ENCODE measurements at regions not wholly inside any gene's neighbourhood (a gene's known extent, or its start where the extent isn't known, plus 50 kb on each side); places are given as distances from the start of the nearest gene placed in this dataset.

DNA sequence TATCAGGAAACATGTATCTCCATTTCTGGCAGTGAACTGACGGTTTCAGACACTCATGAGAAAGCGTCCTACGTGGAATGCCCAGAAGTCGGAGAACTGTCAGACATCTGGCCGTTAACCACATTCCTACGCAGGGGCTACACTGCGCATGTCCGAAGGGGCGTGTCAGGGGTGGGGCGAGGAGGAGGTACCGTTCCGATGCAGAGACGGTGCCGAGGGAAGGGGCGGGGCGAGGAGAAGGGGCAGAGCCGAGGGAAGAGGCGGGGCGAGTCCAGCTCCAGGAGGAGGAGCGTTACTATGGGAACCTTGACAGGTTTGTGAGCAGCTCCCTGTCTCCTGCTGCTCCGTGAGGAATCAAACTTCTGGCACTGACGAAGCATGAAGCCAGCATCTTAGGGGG is 366.9 kb upstream of the NUPR2 start:
- H4K20me1 ChIP-seq (replicated peaks; ENCODE audit: insufficient read depth) = no peaks in the 10 kb centered on the region
- H3K9me2 ChIP-seq (ENCODE audit: insufficient read depth) = no peaks in the 10 kb centered on the region
- TF ChIP-seq, protein P1, sequence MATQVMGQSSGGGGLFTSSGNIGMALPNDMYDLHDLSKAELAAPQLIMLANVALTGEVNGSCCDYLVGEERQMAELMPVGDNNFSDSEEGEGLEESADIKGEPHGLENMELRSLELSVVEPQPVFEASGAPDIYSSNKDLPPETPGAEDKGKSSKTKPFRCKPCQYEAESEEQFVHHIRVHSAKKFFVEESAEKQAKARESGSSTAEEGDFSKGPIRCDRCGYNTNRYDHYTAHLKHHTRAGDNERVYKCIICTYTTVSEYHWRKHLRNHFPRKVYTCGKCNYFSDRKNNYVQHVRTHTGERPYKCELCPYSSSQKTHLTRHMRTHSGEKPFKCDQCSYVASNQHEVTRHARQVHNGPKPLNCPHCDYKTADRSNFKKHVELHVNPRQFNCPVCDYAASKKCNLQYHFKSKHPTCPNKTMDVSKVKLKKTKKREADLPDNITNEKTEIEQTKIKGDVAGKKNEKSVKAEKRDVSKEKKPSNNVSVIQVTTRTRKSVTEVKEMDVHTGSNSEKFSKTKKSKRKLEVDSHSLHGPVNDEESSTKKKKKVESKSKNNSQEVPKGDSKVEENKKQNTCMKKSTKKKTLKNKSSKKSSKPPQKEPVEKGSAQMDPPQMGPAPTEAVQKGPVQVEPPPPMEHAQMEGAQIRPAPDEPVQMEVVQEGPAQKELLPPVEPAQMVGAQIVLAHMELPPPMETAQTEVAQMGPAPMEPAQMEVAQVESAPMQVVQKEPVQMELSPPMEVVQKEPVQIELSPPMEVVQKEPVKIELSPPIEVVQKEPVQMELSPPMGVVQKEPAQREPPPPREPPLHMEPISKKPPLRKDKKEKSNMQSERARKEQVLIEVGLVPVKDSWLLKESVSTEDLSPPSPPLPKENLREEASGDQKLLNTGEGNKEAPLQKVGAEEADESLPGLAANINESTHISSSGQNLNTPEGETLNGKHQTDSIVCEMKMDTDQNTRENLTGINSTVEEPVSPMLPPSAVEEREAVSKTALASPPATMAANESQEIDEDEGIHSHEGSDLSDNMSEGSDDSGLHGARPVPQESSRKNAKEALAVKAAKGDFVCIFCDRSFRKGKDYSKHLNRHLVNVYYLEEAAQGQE (IDR thresholded peaks at IDR 0.05; ENCODE audit: unreplicated experiment) = no peak
- no peak for TF ChIP-seq EZH2phosphoT487 (IDR thresholded peaks at IDR 0.05; ENCODE audit: unreplicated experiment)
- no peak for ATAC-seq
- H3K4me1 Mint-ChIP-seq = no peaks in the 10 kb centered on the region
- H3K36me3 Mint-ChIP-seq (ENCODE audit: low read depth) = peaks cover 36% of the 10 kb centered on the region
- no peaks in the 10 kb centered on the region for H3K27me3 ChIP-seq (ENCODE audit: insufficient read depth)
- no peak overlapping the region for H3K4me2 ChIP-seq
- H3K79me2 ChIP-seq (replicated peaks; ENCODE audit: insufficient read depth) = no peaks in the 10 kb centered on the region
- H3K27me3 Mint-ChIP-seq (ENCODE audit: insufficient read depth, low read depth, poor library complexity) = peaks cover 5% of the 10 kb centered on the region
- H3K4me1 ChIP-seq (ENCODE audit: insufficient read depth) = no peaks in the 10 kb centered on the region
- H3K9me3 Mint-ChIP-seq = peaks cover 97% of the 10 kb centered on the region
- no peak overlapping the region for H3K27ac ChIP-seq (ENCODE audit: low read depth)
- no peak overlapping the region for H3K4me3 ChIP-seq
- DNase-seq (ENCODE audit: low spot score) = no peak
- no peak overlapping the region for H3K4me3 Mint-ChIP-seq
- no peaks in the 10 kb centered on the region for H3F3A ChIP-seq (replicated peaks; ENCODE audit: low read depth)
- H3K36me3 ChIP-seq (ENCODE audit: insufficient read depth) = 0 out of 2 replicates have a peak, but pooled peaks cover 6% of the 10 kb centered on the region
- no peak overlapping the region for H2AFZ ChIP-seq
- no peak overlapping the region for H3K27ac Mint-ChIP-seq

DNA sequence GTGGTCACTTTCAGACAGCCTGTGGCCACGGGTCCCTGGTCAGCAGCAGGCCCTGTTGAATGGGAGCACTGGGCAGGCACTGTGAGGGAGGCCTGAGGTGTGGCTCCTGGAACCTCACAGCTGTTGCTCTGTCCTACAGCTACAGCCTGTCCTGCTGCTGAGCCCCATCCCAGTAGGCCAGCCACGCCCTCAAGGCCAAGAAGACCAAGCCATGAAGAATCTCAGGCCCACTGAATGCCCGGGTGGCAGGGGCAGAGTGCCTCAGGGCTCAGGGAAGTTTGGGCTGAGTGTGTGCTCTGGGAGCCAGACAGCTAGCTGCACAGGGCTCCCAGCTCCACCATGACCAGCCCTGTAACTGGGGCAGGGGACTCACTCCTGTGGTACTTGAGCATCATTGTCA is 363.5 kb upstream of the NUPR2 start:
- H3K4me1 ChIP-seq (ENCODE audit: insufficient read depth) = no peaks in the 10 kb centered on the region
- Mint-ChIP-seq H3K27me3 (ENCODE audit: insufficient read depth, low read depth, poor library complexity) (peaks cover 11% of the 10 kb centered on the region), H3K4me1 (no peaks in the 10 kb centered on the region), H3K27ac (no peak overlapping the region), H3K4me3 (no peak overlapping the region), H3K9me3 (peaks cover 97% of the 10 kb centered on the region), H3K36me3 (ENCODE audit: low read depth) (peaks cover 47% of the 10 kb centered on the region)
- no peak overlapping the region for H3K4me2 ChIP-seq
- no peak overlapping the region for H2AFZ ChIP-seq
- H3K79me2 ChIP-seq (replicated peaks; ENCODE audit: insufficient read depth) = no peaks in the 10 kb centered on the region
- TF ChIP-seq STAT1 (IDR thresholded peaks at IDR 0.05; ENCODE audit: unreplicated experiment) (no peak), NANOG (IDR thresholded peaks at IDR 0.05; ENCODE audit: borderline replicate concordance) (no peak), EZH2 (IDR thresholded peaks at IDR 0.05; ENCODE audit: low read depth, unreplicated experiment) (no peak), ZNF114 (CRISPR knock-in tag; IDR thresholded peaks at IDR 0.05) (no peak), POLR2AphosphoS5 (IDR thresholded peaks at IDR 0.05; ENCODE audit: low read depth) (no peak)
- TF ChIP-seq, protein P2, sequence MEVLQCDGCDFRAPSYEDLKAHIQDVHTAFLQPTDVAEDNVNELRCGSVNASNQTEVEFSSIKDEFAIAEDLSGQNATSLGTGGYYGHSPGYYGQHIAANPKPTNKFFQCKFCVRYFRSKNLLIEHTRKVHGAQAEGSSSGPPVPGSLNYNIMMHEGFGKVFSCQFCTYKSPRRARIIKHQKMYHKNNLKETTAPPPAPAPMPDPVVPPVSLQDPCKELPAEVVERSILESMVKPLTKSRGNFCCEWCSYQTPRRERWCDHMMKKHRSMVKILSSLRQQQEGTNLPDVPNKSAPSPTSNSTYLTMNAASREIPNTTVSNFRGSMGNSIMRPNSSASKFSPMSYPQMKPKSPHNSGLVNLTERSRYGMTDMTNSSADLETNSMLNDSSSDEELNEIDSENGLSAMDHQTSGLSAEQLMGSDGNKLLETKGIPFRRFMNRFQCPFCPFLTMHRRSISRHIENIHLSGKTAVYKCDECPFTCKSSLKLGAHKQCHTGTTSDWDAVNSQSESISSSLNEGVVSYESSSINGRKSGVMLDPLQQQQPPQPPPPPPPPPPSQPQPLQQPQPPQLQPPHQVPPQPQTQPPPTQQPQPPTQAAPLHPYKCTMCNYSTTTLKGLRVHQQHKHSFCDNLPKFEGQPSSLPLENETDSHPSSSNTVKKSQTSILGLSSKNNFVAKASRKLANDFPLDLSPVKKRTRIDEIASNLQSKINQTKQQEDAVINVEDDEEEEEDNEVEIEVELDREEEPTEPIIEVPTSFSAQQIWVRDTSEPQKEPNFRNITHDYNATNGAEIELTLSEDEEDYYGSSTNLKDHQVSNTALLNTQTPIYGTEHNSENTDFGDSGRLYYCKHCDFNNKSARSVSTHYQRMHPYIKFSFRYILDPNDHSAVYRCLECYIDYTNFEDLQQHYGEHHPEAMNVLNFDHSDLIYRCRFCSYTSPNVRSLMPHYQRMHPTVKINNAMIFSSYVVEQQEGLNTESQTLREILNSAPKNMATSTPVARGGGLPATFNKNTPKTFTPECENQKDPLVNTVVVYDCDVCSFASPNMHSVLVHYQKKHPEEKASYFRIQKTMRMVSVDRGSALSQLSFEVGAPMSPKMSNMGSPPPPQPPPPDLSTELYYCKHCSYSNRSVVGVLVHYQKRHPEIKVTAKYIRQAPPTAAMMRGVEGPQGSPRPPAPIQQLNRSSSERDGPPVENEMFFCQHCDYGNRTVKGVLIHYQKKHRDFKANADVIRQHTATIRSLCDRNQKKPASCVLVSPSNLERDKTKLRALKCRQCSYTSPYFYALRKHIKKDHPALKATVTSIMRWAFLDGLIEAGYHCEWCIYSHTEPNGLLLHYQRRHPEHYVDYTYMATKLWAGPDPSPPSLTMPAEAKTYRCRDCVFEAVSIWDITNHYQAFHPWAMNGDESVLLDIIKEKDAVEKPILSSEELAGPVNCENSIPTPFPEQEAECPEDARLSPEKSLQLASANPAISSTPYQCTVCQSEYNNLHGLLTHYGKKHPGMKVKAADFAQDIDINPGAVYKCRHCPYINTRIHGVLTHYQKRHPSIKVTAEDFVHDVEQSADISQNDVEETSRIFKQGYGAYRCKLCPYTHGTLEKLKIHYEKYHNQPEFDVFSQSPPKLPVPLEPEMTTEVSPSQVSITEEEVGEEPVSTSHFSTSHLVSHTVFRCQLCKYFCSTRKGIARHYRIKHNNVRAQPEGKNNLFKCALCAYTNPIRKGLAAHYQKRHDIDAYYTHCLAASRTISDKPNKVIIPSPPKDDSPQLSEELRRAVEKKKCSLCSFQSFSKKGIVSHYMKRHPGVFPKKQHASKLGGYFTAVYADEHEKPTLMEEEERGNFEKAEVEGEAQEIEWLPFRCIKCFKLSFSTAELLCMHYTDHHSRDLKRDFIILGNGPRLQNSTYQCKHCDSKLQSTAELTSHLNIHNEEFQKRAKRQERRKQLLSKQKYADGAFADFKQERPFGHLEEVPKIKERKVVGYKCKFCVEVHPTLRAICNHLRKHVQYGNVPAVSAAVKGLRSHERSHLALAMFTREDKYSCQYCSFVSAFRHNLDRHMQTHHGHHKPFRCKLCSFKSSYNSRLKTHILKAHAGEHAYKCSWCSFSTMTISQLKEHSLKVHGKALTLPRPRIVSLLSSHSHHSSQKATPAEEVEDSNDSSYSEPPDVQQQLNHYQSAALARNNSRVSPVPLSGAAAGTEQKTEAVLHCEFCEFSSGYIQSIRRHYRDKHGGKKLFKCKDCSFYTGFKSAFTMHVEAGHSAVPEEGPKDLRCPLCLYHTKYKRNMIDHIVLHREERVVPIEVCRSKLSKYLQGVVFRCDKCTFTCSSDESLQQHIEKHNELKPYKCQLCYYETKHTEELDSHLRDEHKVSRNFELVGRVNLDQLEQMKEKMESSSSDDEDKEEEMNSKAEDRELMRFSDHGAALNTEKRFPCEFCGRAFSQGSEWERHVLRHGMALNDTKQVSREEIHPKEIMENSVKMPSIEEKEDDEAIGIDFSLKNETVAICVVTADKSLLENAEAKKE (CRISPR knock-in tag; IDR thresholded peaks at IDR 0.05) = no peak
- TF ChIP-seq, protein P1 (IDR thresholded peaks at IDR 0.05; ENCODE audit: unreplicated experiment) = no peak
- no peaks in the 10 kb centered on the region for H3K27me3 ChIP-seq (ENCODE audit: insufficient read depth)
- no peak for ATAC-seq
- H3K4me3 ChIP-seq = no peak overlapping the region
- DNase-seq (ENCODE audit: low spot score) = no peak
- H3K9me2 ChIP-seq (ENCODE audit: insufficient read depth) = no peaks in the 10 kb centered on the region
- H4K20me1 ChIP-seq (replicated peaks; ENCODE audit: insufficient read depth) = no peaks in the 10 kb centered on the region
- H3K27ac ChIP-seq (ENCODE audit: low read depth) = no peak overlapping the region
- H3K36me3 ChIP-seq (ENCODE audit: insufficient read depth) = 0 out of 2 replicates have a peak, but pooled peaks cover 3% of the 10 kb centered on the region
- no peaks in the 10 kb centered on the region for H3F3A ChIP-seq (replicated peaks; ENCODE audit: low read depth)
